Neural cell (in vitro differentiated cells): ENCODE measurements at regions not wholly inside any gene's neighbourhood (a gene's known extent, or its start where the extent isn't known, plus 50 kb on each side); places are given as distances from the start of the nearest gene placed in this dataset.

ENCODE experiments used
- H2AFZ ChIP-seq: fragments of 200-600, 300-800 bp; sonication (generic), shearing (Covaris generic); 2 replicates; pipeline ENCODE4 v1.6.0; 2014; ENCODE audit warnings: low read depth, mild to moderate bottlenecking, antibody characterized with exemption, low read length, moderate library complexity
- H3F3A ChIP-seq: fragments of 200-600 bp; shearing (Covaris generic); 2 replicates; pipeline ENCODE4 v1.6.1; 2016; ENCODE audit warnings: mild to moderate bottlenecking, moderate library complexity, mixed read lengths, antibody characterized with exemption, low read length; ENCODE audit not compliant: insufficient read depth, poor library complexity, severe bottlenecking
- H3K27ac ChIP-seq: fragments of 200-600, 300-800 bp; sonication (generic), shearing (Covaris generic); 2 replicates; pipeline ENCODE4 v1.5.1; 2014; ENCODE audit warnings: mild to moderate bottlenecking, low read length, moderate library complexity
- H3K27me3 ChIP-seq: fragments of 300-800, 200-600 bp; sonication (generic), shearing (Covaris generic); 2 replicates; pipeline ENCODE4 v1.6.0; 2014; ENCODE audit warnings: mild to moderate bottlenecking, low read depth, low read length, moderate library complexity; ENCODE audit not compliant: insufficient read depth
- H3K36me3 ChIP-seq: fragments of 300-800, 200-600 bp; sonication (generic), shearing (Covaris generic); 2 replicates; pipeline ENCODE4 v1.5.1; 2014; ENCODE audit warnings: mild to moderate bottlenecking, antibody characterized with exemption, low read length, moderate library complexity; ENCODE audit not compliant: insufficient read depth
- H3K4me2 ChIP-seq: fragments of 300-800, 200-600 bp; sonication (generic), shearing (Covaris generic); 2 replicates; pipeline ENCODE4 v1.6.0; 2014; ENCODE audit warnings: mild to moderate bottlenecking, low read length
- H3K4me3 ChIP-seq: fragments of 300-800, 200-600 bp; sonication (generic), shearing (Covaris generic); 2 replicates; pipeline ENCODE4 v1.5.1; 2014; ENCODE audit warnings: mild to moderate bottlenecking, low read length, moderate library complexity
- H3K79me2 ChIP-seq: fragments of 200-600 bp; shearing (Covaris generic); replicated peaks from 2 replicates; pipeline ENCODE4 v1.6.0; 2014; ENCODE audit warnings: mild to moderate bottlenecking, low read length, moderate library complexity; ENCODE audit not compliant: insufficient read depth
- H3K9ac ChIP-seq: fragments of 300-800, 200-600 bp; sonication (generic), shearing (Covaris generic); 2 replicates; pipeline ENCODE4 v1.6.1; 2016; ENCODE audit warnings: mild to moderate bottlenecking, low read length, mixed read lengths
- H3K9me2 ChIP-seq: fragments of 200-600 bp; shearing (Covaris generic); 2 replicates; pipeline ENCODE4 v1.6.1; 2016; ENCODE audit warnings: mild to moderate bottlenecking, low read length, mixed read lengths; ENCODE audit not compliant: insufficient read depth
- H3K9me3 ChIP-seq: fragments of 200-600, 300-800 bp; sonication (generic), shearing (Covaris generic); 2 replicates; pipeline ENCODE4 v1.6.1; 2016; ENCODE audit warnings: mild to moderate bottlenecking, mixed run types, low read length, moderate library complexity, mixed read lengths
- H4K20me1 ChIP-seq: fragments of 200-600 bp; shearing (Covaris generic); 2 replicates; pipeline ENCODE4 v1.6.1; 2016; ENCODE audit warnings: mild to moderate bottlenecking, mixed run types; ENCODE audit not compliant: insufficient read depth
- EP300 ChIP-seq: fragments of 450-650 bp; conservative IDR thresholded peaks from 2 replicates; pipeline ENCODE4 v1.6.1; 2014; ENCODE audit warnings: antibody characterized with exemption, mild to moderate bottlenecking, moderate library complexity; ENCODE audit not compliant: poor library complexity, severe bottlenecking
- EZH2 ChIP-seq: fragments of 200-600, 300-800 bp; shearing (Covaris generic), sonication (generic); IDR thresholded peaks from 2 replicates; pipeline ENCODE4 v1.6.1; 2014; ENCODE audit warnings: antibody characterized with exemption, low read length, borderline replicate concordance, mild to moderate bottlenecking; ENCODE audit not compliant: insufficient read depth, poor library complexity, severe bottlenecking
- MXI1 ChIP-seq: fragments of 450-650 bp; conservative IDR thresholded peaks from 2 replicates; pipeline ENCODE4 v1.6.1; 2014; ENCODE audit warnings: antibody characterized with exemption, mild to moderate bottlenecking; ENCODE audit not compliant: poor library complexity, severe bottlenecking
- POLR2AphosphoS5 ChIP-seq: IDR thresholded peaks from 2 replicates; pipeline ENCODE4 v1.6.1; 2012
- RAD21 ChIP-seq: fragments of 450-650 bp; conservative IDR thresholded peaks from 2 replicates; pipeline ENCODE4 v1.6.1; 2014; ENCODE audit warnings: antibody characterized with exemption, mild to moderate bottlenecking, moderate library complexity
- SMC3 ChIP-seq: fragments of 450-650 bp; conservative IDR thresholded peaks from 2 replicates; pipeline ENCODE4 v1.6.1; 2014; ENCODE audit warnings: antibody characterized with exemption, mild to moderate bottlenecking, moderate library complexity; ENCODE audit not compliant: poor library complexity
- TAF1 ChIP-seq: IDR thresholded peaks from 2 replicates; pipeline ENCODE4 v1.6.1; 2012; ENCODE audit warnings: low read depth
- TF ChIP-seq, protein P1 (sequence below): IDR thresholded peaks from 2 replicates; pipeline ENCODE4 v1.6.1; 2012; ENCODE audit warnings: borderline replicate concordance
- TF ChIP-seq, protein P2 (sequence below): fragments of 450-650 bp; IDR thresholded peaks from 2 replicates; pipeline ENCODE4 v1.5.1; 2014; ENCODE audit warnings: antibody characterized with exemption, mild to moderate bottlenecking, moderate library complexity; ENCODE audit not compliant: poor library complexity, severe bottlenecking

DNA sequence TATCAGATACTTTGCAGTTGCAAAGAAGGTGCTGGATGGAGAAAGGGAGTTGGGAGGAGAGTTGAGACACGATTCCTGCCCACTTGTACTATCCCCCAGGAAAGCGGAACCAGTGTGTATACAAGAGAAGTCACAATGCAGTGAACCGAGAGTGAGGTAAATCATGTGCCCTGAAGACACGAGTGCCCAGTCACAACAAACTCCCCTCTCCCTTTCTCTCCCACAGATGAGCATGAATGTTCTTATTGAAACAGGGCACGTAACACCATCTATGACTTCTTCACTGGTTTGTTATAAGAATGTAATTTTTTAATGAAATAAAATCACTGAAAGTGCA, 155.7 kb downstream of the IRS1 start:
- H3K9me3 ChIP-seq, result no peaks in the 10 kb centered on the region
- H3K79me2 ChIP-seq, result no peaks in the 10 kb centered on the region
- H3K36me3 ChIP-seq, result no peaks in the 10 kb centered on the region
- H3K4me2 ChIP-seq, result no peak overlapping the region
- H3K9me2 ChIP-seq, result no peaks in the 10 kb centered on the region
- TF ChIP-seq POLR2AphosphoS5 (no peak), MXI1 (no peak), EP300 (no peak), TAF1 (no peak), EZH2 (no peak), RAD21 (no peak), SMC3 (no peak)
- TF ChIP-seq, protein P1, sequence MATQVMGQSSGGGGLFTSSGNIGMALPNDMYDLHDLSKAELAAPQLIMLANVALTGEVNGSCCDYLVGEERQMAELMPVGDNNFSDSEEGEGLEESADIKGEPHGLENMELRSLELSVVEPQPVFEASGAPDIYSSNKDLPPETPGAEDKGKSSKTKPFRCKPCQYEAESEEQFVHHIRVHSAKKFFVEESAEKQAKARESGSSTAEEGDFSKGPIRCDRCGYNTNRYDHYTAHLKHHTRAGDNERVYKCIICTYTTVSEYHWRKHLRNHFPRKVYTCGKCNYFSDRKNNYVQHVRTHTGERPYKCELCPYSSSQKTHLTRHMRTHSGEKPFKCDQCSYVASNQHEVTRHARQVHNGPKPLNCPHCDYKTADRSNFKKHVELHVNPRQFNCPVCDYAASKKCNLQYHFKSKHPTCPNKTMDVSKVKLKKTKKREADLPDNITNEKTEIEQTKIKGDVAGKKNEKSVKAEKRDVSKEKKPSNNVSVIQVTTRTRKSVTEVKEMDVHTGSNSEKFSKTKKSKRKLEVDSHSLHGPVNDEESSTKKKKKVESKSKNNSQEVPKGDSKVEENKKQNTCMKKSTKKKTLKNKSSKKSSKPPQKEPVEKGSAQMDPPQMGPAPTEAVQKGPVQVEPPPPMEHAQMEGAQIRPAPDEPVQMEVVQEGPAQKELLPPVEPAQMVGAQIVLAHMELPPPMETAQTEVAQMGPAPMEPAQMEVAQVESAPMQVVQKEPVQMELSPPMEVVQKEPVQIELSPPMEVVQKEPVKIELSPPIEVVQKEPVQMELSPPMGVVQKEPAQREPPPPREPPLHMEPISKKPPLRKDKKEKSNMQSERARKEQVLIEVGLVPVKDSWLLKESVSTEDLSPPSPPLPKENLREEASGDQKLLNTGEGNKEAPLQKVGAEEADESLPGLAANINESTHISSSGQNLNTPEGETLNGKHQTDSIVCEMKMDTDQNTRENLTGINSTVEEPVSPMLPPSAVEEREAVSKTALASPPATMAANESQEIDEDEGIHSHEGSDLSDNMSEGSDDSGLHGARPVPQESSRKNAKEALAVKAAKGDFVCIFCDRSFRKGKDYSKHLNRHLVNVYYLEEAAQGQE, result no peak
- TF ChIP-seq, protein P2, sequence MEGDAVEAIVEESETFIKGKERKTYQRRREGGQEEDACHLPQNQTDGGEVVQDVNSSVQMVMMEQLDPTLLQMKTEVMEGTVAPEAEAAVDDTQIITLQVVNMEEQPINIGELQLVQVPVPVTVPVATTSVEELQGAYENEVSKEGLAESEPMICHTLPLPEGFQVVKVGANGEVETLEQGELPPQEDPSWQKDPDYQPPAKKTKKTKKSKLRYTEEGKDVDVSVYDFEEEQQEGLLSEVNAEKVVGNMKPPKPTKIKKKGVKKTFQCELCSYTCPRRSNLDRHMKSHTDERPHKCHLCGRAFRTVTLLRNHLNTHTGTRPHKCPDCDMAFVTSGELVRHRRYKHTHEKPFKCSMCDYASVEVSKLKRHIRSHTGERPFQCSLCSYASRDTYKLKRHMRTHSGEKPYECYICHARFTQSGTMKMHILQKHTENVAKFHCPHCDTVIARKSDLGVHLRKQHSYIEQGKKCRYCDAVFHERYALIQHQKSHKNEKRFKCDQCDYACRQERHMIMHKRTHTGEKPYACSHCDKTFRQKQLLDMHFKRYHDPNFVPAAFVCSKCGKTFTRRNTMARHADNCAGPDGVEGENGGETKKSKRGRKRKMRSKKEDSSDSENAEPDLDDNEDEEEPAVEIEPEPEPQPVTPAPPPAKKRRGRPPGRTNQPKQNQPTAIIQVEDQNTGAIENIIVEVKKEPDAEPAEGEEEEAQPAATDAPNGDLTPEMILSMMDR, result no peak
- H3K27ac ChIP-seq, result no peak overlapping the region
- H4K20me1 ChIP-seq, result no peaks in the 10 kb centered on the region
- no peak overlapping the region for H3K9ac ChIP-seq
- H2AFZ ChIP-seq, result no peak overlapping the region
- H3K4me3 ChIP-seq, result no peak overlapping the region
- no peaks in the 10 kb centered on the region for H3K27me3 ChIP-seq
- no peaks in the 10 kb centered on the region for H3F3A ChIP-seq

DNA sequence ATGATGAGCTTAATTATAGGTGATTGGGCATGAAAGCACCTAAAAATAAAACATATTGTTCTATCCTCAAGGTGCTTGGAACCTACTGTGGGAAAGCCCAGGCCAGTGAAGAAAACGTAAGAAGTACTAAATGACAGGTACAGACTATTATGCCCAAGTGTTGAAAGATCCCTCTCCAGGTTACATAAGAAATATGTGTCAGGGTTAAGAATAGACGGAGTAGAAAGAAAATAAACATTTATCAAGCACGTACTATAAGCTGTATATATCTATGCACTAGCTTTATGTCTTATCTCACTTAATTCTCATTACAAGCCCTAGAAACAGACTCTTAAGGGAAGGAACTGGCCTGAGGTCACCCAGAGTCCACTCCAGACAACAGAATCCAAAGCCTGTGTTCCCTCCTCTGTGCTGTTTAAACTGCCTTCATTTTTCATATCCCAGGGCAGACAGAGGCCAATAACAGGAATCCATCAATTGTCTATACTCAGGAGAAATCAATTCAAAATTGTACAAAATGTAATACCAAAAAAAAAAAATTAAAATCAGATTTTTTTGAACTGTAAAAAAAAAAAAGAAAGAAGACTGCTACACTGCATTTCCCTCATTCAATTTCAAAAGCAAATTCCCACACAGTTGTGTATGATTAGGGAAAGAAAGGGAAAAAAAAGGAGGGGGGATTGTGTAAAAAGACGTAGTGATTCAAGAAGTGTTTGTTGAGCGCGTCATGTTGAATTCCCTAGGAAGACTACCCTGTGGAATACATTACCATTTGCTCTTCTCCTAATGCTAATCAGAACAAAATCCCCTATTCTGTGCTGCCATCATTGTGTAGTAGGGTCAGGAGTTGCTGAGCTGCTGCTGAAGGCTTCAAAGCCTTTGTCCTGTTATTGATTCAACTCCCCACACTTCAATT, 156.3 kb downstream of the IRS1 start:
- no peak overlapping the region for H3K9ac ChIP-seq
- H3K36me3 ChIP-seq, result no peaks in the 10 kb centered on the region
- no peaks in the 10 kb centered on the region for H3K27me3 ChIP-seq
- no peak overlapping the region for H3K4me2 ChIP-seq
- no peaks in the 10 kb centered on the region for H3K9me2 ChIP-seq
- no peak overlapping the region for H3K4me3 ChIP-seq
- H3F3A ChIP-seq, result no peaks in the 10 kb centered on the region
- no peaks in the 10 kb centered on the region for H3K79me2 ChIP-seq
- no peaks in the 10 kb centered on the region for H3K9me3 ChIP-seq
- H3K27ac ChIP-seq, result no peak overlapping the region
- H2AFZ ChIP-seq, result no peak overlapping the region
- H4K20me1 ChIP-seq, result no peaks in the 10 kb centered on the region
- TF ChIP-seq EP300 (no peak), TAF1 (no peak), SMC3 (no peak)
- TF ChIP-seq, protein P2, result no peak
